Left ventricle myocardium inferior (tissue), 1 donor: ENCODE measurements at regions not wholly inside any gene's neighbourhood (a gene's known extent, or its start where the extent isn't known, plus 50 kb on each side); places are given as distances from the start of the nearest gene placed in this dataset.

Experiments used
- DNase-seq: peaks from one replicate; pipeline ENCODE4 v3.0.0-alpha.2; 2020
- H3K27ac ChIP-seq: fragments of 200-600 bp; replicated peaks from 2 replicates; pipeline ENCODE4 v1.8.0; 2021
- H3K27me3 ChIP-seq: fragments of 200-600 bp; 2 replicates; pipeline ENCODE4 v1.8.0; 2021; ENCODE audit warnings: low read depth
- H3K36me3 ChIP-seq: fragments of 200-600 bp; 2 replicates; pipeline ENCODE4 v1.8.0; 2021
- H3K4me1 ChIP-seq: fragments of 200-600 bp; 2 replicates; pipeline ENCODE4 v1.8.0; 2021
- H3K4me3 ChIP-seq: fragments of 200-600 bp; 2 replicates; pipeline ENCODE4 v1.8.0; 2021; ENCODE audit warnings: mild to moderate bottlenecking, moderate library complexity
- H3K9me3 ChIP-seq: fragments of 200-600 bp; replicated peaks from 2 replicates; pipeline ENCODE4 v1.8.0; 2021
- intact Hi-C: fragments of 100-400 bp; cut with micrococcal nuclease; formaldehyde crosslinking; loops from one replicate; pipeline ENCODE4 v1.11.0; 2022
- TF ChIP-seq, protein P1 (sequence below): fragments of 200-600 bp; IDR thresholded peaks from 2 replicates; pipeline ENCODE4 v1.8.0; 2021; ENCODE audit warnings: antibody characterized with exemption, mild to moderate bottlenecking, borderline replicate concordance
- donor health status: DM: no; HTN: yes; CAD: no; lungs with severe emphysema.

DNA sequence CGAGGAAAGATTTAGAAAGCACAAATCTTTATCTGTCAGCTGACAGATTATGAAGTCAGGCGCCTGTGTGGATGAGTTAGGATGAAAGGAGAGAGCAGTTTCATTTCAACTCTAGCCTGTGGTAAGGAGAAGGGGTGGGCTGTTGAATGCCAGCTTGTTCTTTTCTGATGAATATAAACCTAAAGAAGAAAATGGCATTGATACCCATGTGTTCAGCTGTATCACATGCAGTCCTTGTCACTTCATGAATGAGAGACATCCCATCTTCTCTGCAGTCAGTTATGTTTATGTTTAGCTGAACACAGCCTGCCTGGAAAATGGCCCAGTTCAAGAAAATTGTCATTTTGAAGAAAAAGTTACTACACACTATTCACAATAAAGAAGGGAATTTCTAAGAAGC is 345.7 kb upstream of the RBMS3 start:
- peaks cover 7% of the 10 kb centered on the region for H3K4me1 ChIP-seq
- H3K9me3 ChIP-seq = no peaks in the 10 kb centered on the region
- no peak overlapping the region for H3K4me3 ChIP-seq
- no peaks in the 10 kb centered on the region for H3K27me3 ChIP-seq
- H3K36me3 ChIP-seq = no peaks in the 10 kb centered on the region
- DNase-seq = no peak
- H3K27ac ChIP-seq = no peak overlapping the region
- intact Hi-C loops = no loop called here
- TF ChIP-seq, protein P1, sequence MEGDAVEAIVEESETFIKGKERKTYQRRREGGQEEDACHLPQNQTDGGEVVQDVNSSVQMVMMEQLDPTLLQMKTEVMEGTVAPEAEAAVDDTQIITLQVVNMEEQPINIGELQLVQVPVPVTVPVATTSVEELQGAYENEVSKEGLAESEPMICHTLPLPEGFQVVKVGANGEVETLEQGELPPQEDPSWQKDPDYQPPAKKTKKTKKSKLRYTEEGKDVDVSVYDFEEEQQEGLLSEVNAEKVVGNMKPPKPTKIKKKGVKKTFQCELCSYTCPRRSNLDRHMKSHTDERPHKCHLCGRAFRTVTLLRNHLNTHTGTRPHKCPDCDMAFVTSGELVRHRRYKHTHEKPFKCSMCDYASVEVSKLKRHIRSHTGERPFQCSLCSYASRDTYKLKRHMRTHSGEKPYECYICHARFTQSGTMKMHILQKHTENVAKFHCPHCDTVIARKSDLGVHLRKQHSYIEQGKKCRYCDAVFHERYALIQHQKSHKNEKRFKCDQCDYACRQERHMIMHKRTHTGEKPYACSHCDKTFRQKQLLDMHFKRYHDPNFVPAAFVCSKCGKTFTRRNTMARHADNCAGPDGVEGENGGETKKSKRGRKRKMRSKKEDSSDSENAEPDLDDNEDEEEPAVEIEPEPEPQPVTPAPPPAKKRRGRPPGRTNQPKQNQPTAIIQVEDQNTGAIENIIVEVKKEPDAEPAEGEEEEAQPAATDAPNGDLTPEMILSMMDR = no peak

GRCh38 chr3:28936154-28936553 is 344.7 kb upstream of the RBMS3 start:
- TF ChIP-seq, protein P1 = no peak
- Histone ChIP-seq H3K36me3 (no peaks in the 10 kb centered on the region), H3K9me3 (no peaks in the 10 kb centered on the region), H3K4me3 (no peak overlapping the region), H3K4me1 (peaks cover 17% of the 10 kb centered on the region), H3K27me3 (no peaks in the 10 kb centered on the region), H3K27ac (no peak overlapping the region)
- no peak for DNase-seq
- intact Hi-C loops = no loop called here

DNA sequence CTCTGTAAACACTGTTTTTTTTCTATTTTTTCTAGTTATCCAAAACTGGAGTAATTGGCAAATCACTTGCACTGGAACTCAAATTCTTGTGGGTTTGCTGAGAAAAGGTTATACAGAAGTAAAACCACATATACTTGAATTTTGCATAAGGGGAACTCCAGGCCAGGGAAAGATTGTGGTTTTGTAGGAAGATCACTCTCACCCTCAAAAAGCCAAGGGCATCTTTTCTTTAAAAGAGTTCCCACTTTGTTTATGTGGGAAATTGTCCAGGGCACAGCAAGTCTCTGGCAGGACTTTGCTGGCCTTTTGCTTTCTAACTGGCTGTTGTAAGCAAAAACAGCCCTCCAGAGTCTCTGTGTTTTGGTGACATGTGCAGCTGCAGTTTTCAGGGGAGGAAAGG is 340.3 kb upstream of the RBMS3 start:
- Histone ChIP-seq H3K27me3 (no peaks in the 10 kb centered on the region), H3K36me3 (no peaks in the 10 kb centered on the region), H3K4me1 (peaks cover 21% of the 10 kb centered on the region), H3K9me3 (no peaks in the 10 kb centered on the region), H3K4me3 (no peak overlapping the region), H3K27ac (peak overlapping the region; percentile 54)
- no peak for DNase-seq
- intact Hi-C loops = no loop called here
- TF ChIP-seq, protein P1 = no peak

- intact Hi-C loops = no loop called here
- H3K36me3 ChIP-seq = no peaks in the 10 kb centered on the region
- H3K4me3 ChIP-seq = no peak overlapping the region
- H3K27me3 ChIP-seq = no peaks in the 10 kb centered on the region
- peak overlapping the region; percentile 54 for H3K27ac ChIP-seq
- DNase-seq = no peak
- TF ChIP-seq, protein P1 = no peak
- no peaks in the 10 kb centered on the region for H3K9me3 ChIP-seq
- H3K4me1 ChIP-seq = peaks cover 21% of the 10 kb centered on the region
Measured at GRCh38 chr3:28940994-28941393, 339.9 kb upstream of the RBMS3 start.

DNA sequence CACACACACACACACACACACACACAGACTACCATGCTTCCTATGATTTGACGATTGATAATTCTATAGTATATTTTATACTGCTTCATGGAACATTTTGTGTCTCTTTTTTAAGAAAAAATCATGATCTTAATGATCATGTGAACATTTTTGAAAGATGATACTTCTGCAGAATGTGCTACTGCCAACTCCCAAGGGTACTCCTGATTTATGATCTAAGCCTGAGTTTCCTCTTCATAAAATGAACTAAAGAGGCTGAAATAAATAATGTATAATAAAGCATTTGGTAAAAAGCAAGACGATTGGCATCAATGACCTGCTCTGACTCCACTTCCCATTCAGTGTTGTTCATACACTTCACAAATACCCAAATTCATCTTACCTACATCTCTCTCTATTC is 333.8 kb upstream of the RBMS3 start:
- TF ChIP-seq, protein P1 = no peak
- no peak overlapping the region for H3K27ac ChIP-seq
- intact Hi-C loops = no loop called here
- no peaks in the 10 kb centered on the region for H3K9me3 ChIP-seq
- H3K4me3 ChIP-seq = no peak overlapping the region
- H3K36me3 ChIP-seq = no peaks in the 10 kb centered on the region
- no peaks in the 10 kb centered on the region for H3K27me3 ChIP-seq
- DNase-seq = no peak
- H3K4me1 ChIP-seq = no peaks in the 10 kb centered on the region

DNA sequence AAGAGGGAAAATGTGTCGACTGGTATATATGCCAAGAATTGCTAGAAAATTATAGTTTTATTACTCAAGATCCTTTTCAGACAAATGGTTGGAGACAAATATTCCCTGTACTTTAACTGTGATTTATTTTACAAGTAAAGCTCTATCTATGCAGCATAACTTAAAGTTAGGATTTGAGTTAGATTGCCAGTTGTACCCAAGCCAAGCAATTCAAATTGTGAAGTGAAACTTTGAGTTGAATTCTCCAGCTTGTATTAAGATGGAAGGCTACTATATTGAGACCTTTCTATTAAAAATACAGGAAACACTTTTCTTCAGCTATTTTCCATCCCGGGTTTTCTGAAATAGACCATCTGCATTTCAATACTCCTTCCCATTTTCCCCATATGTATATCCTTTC is 333.1 kb upstream of the RBMS3 start:
- Histone ChIP-seq H3K4me1 (no peaks in the 10 kb centered on the region), H3K27ac (no peak overlapping the region), H3K4me3 (no peak overlapping the region), H3K27me3 (no peaks in the 10 kb centered on the region), H3K9me3 (no peaks in the 10 kb centered on the region), H3K36me3 (no peaks in the 10 kb centered on the region)
- intact Hi-C loops = no loop called here
- no peak for DNase-seq
- TF ChIP-seq, protein P1 = no peak
